BJ (cell line): ENCODE measurements at regions not wholly inside any gene's neighbourhood (a gene's known extent, or its start where the extent isn't known, plus 50 kb on each side); places are given as distances from the start of the nearest gene placed in this dataset.

Source experiments
- CTCF ChIA-PET: fragments of 350-600 bp; formaldehyde crosslinking; extraction: SDS; loops from one replicate; lab custom pipeline; 2021; ENCODE audit warnings: antibody characterized with exemption, inconsistent platforms; lab: Yijun Ruan, JAX
- POLR2A ChIA-PET: fragments of 300-600 bp; sonication (Branson Sonifier 250); formaldehyde crosslinking; extraction: SDS; loops from one replicate; lab custom pipeline; 2021; ENCODE audit warnings: antibody characterized with exemption; lab: Charles Lee
- DNase-seq: peaks from one replicate; pipeline ENCODE4 v3.0.0-alpha.2; 2011; ENCODE audit warnings: low read depth
- H3K27me3 ChIP-seq: 2 replicates; pipeline ENCODE4 v1.6.0; 2011; ENCODE audit warnings: low read length; ENCODE audit not compliant: control insufficient read depth, insufficient read depth
- H3K36me3 ChIP-seq: 2 replicates; pipeline ENCODE4 v1.5.1; 2011; ENCODE audit warnings: low read length; ENCODE audit not compliant: control insufficient read depth, insufficient read depth
- H3K4me3 ChIP-seq: 2 replicates; pipeline ENCODE4 v1.5.1; 2011; ENCODE audit warnings: low read depth, mild to moderate bottlenecking, control low read depth, low read length
- TF ChIP-seq, protein P1 (sequence below): IDR thresholded peaks from 2 replicates; pipeline ENCODE4 v1.5.1; 2011; ENCODE audit warnings: low read depth, mild to moderate bottlenecking, control low read depth, inconsistent platforms, low read length, moderate library complexity; ENCODE audit not compliant: insufficient read depth

- no peak for DNase-seq
- no peaks in the 10 kb centered on the region for H3K36me3 ChIP-seq
- ChIA-PET POLR2A (no interaction called here), CTCF (interaction anchor here (1.2 kb wide), 1 partner anchor 15 kb away, joined by 3 read pairs; no protein-coding TSS in a partner anchor)
- H3K27me3 ChIP-seq = peaks cover 2% of the 10 kb centered on the region
- TF ChIP-seq, protein P1, sequence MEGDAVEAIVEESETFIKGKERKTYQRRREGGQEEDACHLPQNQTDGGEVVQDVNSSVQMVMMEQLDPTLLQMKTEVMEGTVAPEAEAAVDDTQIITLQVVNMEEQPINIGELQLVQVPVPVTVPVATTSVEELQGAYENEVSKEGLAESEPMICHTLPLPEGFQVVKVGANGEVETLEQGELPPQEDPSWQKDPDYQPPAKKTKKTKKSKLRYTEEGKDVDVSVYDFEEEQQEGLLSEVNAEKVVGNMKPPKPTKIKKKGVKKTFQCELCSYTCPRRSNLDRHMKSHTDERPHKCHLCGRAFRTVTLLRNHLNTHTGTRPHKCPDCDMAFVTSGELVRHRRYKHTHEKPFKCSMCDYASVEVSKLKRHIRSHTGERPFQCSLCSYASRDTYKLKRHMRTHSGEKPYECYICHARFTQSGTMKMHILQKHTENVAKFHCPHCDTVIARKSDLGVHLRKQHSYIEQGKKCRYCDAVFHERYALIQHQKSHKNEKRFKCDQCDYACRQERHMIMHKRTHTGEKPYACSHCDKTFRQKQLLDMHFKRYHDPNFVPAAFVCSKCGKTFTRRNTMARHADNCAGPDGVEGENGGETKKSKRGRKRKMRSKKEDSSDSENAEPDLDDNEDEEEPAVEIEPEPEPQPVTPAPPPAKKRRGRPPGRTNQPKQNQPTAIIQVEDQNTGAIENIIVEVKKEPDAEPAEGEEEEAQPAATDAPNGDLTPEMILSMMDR = no peak
- H3K4me3 ChIP-seq = no peak overlapping the region
These were observed 93.4 kb upstream of the ARHGAP28 start for GRCh38 chr18:6636091-6636490.

DNA sequence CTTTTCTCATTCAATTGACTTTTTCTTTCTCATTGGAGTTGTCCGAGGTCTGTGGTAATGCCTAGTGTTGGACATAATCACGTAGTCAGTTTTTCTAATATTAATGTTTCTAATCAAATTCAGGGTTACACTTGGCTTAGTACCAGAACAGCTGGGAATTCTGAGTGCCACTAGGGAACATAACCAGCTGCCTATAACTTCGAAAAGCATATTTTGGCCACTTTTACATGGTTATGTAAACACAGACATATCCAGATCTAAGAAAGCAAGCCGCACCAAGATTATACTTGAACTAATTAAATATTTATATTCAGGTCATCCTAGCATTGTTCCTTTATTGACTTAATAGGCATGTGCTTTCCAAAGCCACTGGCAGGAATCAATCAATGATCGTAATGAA, 91.1 kb upstream of the ARHGAP28 start:
- peaks cover 2% of the 10 kb centered on the region for H3K27me3 ChIP-seq
- no peak for DNase-seq
- ChIA-PET POLR2A (no interaction called here), CTCF (interaction anchor here (0.6 to 1.4 kb wide), 4 partner anchors 8 to 248 kb away, joined by 3 to 6 read pairs (median 3); no protein-coding TSS in a partner anchor)
- H3K4me3 ChIP-seq = no peak overlapping the region
- TF ChIP-seq, protein P1 = no peak
- no peaks in the 10 kb centered on the region for H3K36me3 ChIP-seq

GRCh38 chr18:6639305-6639704, 90.2 kb upstream of the ARHGAP28 start:
- TF ChIP-seq, protein P1 = no peak
- POLR2A ChIA-PET = no interaction called here

DNA sequence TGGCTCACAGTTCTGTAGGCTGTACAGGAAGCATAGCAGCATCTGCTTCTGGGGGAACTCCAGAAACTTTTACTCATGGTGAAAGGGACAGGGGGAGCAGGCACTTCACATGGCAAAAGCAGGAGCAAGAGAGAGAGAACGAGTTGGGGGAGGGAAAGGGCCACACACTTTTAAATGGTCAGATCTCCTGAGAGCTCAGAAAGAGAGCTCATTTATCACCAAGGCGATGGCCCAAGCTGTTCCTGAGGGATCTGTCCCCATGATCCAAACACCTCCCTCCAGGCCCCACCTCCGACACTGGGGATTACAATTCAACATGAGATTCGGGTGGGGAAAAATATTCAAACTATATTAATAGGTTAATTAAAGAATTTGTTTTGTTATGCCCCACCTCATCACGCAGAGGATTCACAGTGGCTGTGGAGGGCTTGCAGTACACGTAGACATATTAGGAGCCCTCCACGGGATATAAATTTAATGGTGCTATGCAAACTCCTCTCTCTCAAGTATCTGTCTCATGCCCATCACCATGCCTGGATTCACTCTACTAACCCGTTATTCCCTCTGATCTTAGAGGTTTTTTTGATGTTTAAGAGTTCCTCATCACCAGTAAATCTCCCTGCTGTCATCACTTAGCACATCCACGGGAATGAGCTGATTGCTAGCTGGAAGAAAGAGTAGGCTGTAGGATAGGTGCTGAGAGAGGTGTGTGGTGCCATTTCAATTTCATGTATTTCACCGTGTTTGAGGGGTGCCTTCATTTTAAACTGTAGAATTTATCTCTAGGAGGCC, 84.5 kb upstream of the ARHGAP28 start:
- TF ChIP-seq, protein P1 = no peak
- ChIA-PET CTCF (interaction anchor here (0.6 to 1.5 kb wide), 5 partner anchors 8 to 536 kb away, joined by 3 to 6 read pairs (median 3); no protein-coding TSS in a partner anchor), POLR2A (no interaction called here)
- no peak for DNase-seq
- H3K27me3 ChIP-seq = no peaks in the 10 kb centered on the region
- no peaks in the 10 kb centered on the region for H3K36me3 ChIP-seq
- no peak overlapping the region for H3K4me3 ChIP-seq

More at GRCh38 chr18:6639305-6639704, 90.2 kb upstream of the ARHGAP28 start:
- Histone ChIP-seq H3K4me3 (no peak overlapping the region), H3K36me3 (no peaks in the 10 kb centered on the region), H3K27me3 (peaks cover 2% of the 10 kb centered on the region; the same call in 1 of the 2 replicates)
- CTCF ChIA-PET = interaction anchor here (1.2 kb wide), 1 partner anchor 12 kb away, joined by 6 read pairs; no protein-coding TSS in a partner anchor
- no peak for DNase-seq

- ChIA-PET CTCF (interaction anchor here (1.2 kb wide), 1 partner anchor 9 kb away, joined by 3 read pairs; no protein-coding TSS in a partner anchor), POLR2A (no interaction called here)
- Histone ChIP-seq H3K27me3 (no peaks in the 10 kb centered on the region), H3K36me3 (no peaks in the 10 kb centered on the region), H3K4me3 (no peak overlapping the region)
- TF ChIP-seq, protein P1 = no peak
- DNase-seq = no peak
These were observed 82.7 kb upstream of the ARHGAP28 start for GRCh38 chr18:6646801-6647200.
